ENCODE measurements at regions not wholly inside any gene's neighbourhood (a gene's known extent, or its start where the extent isn't known, plus 50 kb on each side); places are given as distances from the start of the nearest gene placed in this dataset.

DNA sequence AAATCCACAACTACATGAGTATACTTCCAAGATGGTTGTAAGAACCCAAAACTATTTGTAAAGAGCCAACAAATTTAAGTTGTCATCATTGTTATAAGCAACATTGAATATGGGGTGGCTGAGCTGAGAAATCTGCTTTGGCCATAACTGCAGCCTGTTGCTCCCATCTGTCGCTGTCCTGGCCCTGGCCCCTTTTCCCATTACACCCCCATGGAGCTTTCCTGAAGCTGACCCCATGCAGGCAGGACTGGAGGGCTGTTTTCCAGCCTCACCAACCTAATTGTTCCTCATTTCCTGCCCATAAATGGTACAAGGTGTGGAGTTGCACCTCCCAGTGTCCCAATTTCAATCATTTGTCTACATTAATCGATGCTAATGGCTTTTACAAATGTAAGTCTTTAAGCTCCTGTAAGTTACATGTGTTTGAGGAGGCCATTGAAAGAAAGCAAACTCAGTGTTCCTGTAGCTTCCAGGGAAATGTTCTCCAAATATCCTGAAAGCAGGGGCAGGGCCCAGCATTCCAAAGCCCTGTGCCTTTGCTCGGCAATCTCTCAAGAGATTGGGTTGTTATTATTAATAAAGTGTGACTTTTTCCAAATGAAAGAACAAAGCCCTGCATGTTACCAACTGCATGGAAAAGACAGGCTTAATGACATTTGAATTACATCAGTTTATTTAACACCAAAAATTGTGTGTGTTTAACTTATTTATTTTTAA lies 545.9 kb downstream of the PLPP3 start:
- no peak for DNase-seq (ENCODE audit: low read depth)

- no peak for DNase-seq (ENCODE audit: low read depth)
Observed at GRCh38 chr1:56032096-56032676, 547.2 kb downstream of the PLPP3 start.

- no peak for DNase-seq (ENCODE audit: low read depth)
Observed at GRCh38 chr1:56031001-56031400, 548.4 kb downstream of the PLPP3 start.

- no peak for DNase-seq (ENCODE audit: low read depth)
Observed at GRCh38 chr1:56029319-56030003, 549.9 kb downstream of the PLPP3 start.

DNA sequence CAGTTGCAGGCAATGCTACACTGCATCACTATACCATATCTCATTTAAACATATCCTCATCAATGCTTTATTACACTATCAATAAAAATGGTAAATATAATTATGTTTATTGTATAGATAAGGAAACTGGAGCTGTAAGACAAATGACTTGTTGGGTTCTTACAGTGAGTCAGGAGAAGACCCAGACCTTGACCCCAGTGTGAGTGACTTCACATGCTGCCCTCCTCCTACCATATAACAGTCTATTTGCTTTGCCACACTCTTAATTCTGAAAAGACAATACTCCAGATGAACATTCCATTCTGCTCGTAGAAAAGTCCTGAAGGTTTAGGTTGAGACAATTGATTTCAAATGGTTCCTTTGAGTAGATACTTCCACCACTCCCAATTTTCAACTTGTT lies 550.5 kb downstream of the PLPP3 start:
- DNase-seq (ENCODE audit: low read depth): no peak

GRCh38 chr1:56028244-56028643 lies 551.1 kb downstream of the PLPP3 start:
- DNase-seq (ENCODE audit: low read depth): no peak

DNA sequence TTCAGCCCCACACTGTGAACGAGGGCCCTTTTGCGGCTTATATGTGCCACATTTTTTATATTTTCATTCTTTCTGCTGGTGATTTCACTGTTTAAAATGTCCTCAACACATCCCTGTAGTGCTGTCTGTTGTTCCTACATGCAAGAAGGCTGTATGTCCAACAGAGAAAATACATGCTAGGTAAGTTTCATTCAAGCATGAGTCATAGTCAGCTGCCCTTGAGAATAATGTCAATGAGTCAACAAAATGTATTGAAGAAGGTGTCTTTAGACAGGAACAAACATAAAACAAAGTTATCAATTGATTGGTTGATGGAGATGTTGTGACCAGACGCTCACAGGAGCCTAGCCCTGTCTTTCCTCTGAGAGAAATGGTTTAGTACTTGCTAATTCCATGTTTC lies 553.4 kb downstream of the PLPP3 start:
- DNase-seq (ENCODE audit: low read depth): peak; percentile 24

DNA sequence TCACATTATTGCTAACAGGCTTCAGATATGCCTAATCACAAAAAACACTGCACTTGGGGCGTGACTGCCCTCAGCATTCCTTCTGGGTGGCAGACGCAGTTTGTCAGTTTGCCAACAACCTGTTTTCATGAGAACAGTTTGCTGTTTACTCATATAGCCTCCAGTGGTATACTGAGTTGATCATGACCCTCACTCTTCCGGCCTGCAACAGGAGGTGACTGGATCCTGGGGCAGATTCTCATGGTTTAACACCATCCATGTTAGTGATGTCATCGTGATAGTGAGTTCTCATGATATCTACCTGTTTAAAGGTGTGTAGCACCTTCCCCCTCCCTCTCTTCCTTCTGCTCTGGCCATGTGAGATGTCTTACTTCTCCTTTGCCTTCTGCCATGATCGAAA lies 555.2 kb downstream of the PLPP3 start:
- DNase-seq (ENCODE audit: low read depth): no peak

DNA sequence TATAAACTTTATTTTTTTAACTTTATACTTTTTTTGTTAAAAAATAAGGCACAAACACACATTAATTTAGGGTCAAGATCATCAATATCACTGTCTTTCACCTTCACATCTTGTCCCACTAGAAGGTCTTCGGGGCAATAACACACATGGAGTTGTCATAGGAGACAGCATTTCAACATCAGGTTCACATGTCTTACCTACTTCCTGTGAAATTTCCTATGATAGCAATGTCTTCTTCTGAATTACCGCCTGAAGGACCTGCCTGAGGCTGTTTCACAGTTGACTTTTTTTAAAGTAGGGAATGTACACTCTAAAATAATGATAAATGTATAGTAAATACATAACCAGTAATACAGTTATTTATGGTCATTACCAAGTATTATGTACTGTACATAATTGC lies 559.4 kb downstream of the PLPP3 start:
- DNase-seq (ENCODE audit: low read depth): no peak

GRCh38 chr1:56019472-56019871 lies 559.9 kb downstream of the PLPP3 start:
- no peak for DNase-seq (ENCODE audit: low read depth)

DNA sequence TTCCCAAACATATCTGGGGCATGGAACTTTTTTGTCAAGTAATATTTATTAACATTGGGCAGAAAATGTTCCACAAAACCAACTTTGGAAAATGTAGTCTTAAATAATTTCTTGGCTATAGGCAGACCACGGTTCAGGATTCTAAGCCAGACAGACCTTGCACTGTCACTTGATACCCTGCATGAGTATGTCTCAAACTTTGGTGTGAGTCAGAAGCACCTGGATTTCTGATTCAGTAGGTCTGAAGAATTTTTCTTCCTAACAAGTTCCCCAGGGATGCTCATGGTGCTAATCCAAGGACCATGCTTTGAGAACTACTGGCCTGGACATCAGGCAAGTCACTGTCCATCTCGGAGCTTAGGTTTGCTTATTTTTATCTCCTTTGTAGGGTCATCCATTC lies 562.0 kb downstream of the PLPP3 start:
- no peak for DNase-seq (ENCODE audit: low read depth)

DNA sequence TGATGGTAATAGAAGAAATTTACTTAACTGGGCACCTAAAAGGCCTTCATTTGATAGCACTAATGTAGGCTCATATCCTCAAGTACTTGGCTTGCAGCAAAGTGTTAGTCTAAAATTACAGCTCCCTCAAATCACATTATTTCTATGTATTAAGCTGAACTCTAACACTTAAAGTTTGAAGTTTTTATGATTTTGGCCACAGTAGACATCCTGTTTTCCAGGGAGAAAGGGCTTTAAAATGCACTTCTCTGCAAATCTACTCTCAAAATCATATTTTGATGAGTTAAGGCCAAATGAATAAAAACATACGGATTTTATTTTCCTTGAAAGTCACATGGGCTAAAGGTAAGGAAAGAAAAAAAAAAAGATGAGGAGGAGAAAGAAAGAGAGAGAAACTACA lies 575.5 kb downstream of the PLPP3 start:
- no peak for DNase-seq (ENCODE audit: low read depth)

DNA sequence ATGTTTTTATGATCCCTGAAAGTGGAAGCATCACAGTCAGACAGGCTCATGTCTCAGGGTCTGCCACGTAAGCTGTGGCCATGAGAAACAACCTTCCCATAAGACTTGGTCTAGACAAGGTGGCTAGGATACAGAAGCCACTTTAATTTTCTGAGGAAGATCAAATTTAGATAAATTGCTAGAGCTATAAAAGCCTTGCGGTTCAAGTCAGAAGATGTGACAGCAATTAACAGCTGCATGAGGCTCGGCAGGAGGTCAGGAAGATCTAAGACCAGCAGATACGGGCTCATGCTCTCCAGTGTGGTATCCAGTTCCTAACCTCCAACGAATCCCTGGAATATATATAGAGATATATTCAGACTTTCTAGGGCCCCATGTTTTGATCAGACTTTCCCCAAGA lies 577.1 kb downstream of the PLPP3 start:
- DNase-seq (ENCODE audit: low read depth): no peak

- DNase-seq (ENCODE audit: low read depth): no peak
Observed at GRCh38 chr1:56000424-56000823, 578.9 kb downstream of the PLPP3 start.

GRCh38 chr1:55997536-55997935 lies 581.8 kb downstream of the PLPP3 start:
- no peak for DNase-seq (ENCODE audit: low read depth)

DNA sequence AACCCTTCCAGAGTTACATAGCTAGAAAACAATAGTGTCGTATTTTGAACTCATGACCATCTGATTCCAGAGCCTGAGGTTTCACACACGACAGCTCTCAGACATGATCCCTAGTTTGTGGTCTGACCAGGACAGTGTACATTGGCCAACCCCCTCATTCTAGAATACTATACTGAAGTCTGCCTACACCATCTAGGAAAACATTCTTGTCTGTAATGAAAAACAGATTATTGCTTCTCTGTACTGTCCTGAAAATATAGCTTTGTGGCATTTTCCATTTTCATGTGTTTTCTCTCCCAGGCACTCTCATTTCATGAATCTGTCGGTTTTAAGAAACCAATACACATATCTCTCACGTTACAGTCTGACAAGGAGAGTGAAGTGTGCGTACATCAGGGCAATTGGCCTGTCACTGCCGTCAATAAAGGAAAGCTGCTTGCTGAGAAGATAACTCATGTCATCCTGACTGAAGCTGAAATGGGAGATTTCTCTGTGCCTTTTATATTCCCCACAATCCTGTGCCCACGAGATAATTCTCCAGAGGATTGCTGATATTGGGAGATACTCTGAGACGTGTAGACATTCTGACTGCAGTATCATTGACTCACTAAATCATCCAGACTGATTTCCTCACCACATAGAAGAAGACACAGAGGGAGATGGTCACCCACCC lies 585.6 kb downstream of the PLPP3 start:
- no peak for DNase-seq (ENCODE audit: low read depth)

- DNase-seq (ENCODE audit: low read depth): no peak
Observed at GRCh38 chr1:55990007-55990406, 589.4 kb downstream of the PLPP3 start.

DNA sequence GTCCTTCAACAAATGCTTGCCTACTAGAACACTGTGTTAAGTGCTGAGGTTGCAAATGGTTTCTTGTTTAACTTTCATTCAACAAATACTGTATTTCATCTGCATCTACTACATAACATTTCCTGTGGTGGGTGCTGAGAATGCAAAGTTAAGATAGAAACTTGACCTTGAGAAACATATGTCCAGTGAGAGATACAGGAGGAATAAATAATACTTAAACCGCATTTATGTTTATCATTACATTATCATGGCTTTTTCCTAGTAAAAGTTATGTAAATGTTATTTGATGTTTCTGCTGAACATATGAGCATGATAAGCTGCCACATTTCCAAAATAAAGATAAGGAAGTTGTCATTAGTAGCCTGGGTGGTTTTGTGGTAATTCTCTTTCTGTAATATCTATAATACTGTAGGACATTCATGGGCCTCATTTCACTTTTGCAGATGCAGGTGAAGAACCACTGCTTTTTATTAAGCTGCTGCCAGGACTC lies 590.4 kb downstream of the PLPP3 start:
- no peak for DNase-seq (ENCODE audit: low read depth)

GRCh38 chr1:55987491-55988249 lies 591.7 kb downstream of the PLPP3 start:
- DNase-seq (ENCODE audit: low read depth): no peak

DNA sequence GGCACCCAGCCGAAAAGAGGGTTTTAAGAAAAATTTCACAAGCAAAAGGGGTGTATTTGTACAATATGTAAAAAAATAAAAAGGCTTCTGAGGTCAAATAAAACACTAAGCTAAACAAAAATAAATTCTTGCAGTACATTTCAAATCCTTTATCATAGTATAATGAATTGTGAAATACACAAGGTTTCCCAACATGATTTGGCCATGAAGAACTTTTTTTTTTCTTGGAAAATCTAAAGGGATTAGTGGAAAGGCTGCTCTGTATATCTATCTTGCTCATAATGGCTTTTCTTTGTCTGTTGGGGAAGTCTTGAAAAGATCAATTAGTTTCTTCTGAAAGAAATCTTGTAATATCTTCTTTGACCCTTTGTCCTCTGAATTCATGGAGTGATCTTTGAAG lies 593.4 kb downstream of the PLPP3 start:
- DNase-seq (ENCODE audit: low read depth): no peak

DNA sequence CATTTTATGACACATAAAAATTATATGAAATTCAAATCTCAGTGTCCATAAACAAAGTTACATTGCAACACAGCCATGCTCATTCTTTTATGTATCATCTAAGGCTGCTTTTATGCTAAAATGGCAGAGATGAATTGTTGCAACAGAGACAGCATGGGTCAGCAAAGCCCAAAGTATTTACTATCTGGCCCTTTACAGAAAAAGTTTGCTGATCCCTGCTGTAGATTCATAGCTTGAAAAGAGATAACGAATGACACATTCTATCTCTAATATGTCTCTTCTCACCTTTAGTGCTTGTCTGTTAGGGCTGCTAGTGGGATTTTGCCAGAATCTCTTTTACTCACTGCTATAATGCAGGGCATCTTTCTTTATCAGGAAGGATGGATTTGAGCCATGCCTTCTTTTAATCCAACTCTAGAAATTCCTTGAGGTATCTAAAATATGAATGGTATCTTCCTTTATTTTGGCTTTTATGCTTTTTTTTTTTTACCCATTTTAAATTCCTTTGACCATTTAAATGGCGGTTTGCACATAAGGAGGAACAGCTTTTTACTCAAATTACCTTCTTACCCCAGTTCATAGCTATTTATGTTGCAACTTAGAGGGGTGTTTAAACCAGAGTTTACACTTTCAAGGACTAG lies 598.2 kb downstream of the PLPP3 start:
- DNase-seq (ENCODE audit: low read depth): no peak

- DNase-seq (ENCODE audit: low read depth): no peak
Observed at GRCh38 chr1:55980582-55980981, 598.8 kb downstream of the PLPP3 start.

Measured in ELR (cell line).